Suprapubic skin (tissue), 4 donors: ENCODE measurements at regions not wholly inside any gene's neighbourhood (a gene's known extent, or its start where the extent isn't known, plus 50 kb on each side); places are given as distances from the start of the nearest gene placed in this dataset.

Experiments used
- DNase-seq, 2 donors: peaks; one replicate each; pipeline ENCODE4 v3.0.0-alpha.2; 2019; ENCODE audit warnings: low spot score in 2 of 2
- H3K27ac ChIP-seq: fragments of 200-600 bp; sonication (generic); one replicate; pipeline ENCODE4 v1.5.1; 2019
- H3K27me3 ChIP-seq: fragments of 200-600 bp; sonication (generic); one replicate; pipeline ENCODE4 v1.5.1; 2019
- H3K36me3 ChIP-seq: fragments of 200-600 bp; sonication (generic); one replicate; pipeline ENCODE4 v1.5.1; 2019
- H3K4me1 ChIP-seq: fragments of 200-600 bp; sonication (generic); one replicate; pipeline ENCODE4 v1.5.1; 2019
- H3K4me3 ChIP-seq: fragments of 200-600 bp; sonication (generic); one replicate; pipeline ENCODE4 v1.5.1; 2019; ENCODE audit warnings: mild to moderate bottlenecking
- H3K9me3 ChIP-seq: fragments of 200-600 bp; sonication (generic); one replicate; pipeline ENCODE4 v1.5.1; 2019
- EP300 ChIP-seq: sonication (generic); formaldehyde crosslinking; IDR thresholded peaks from one replicate; pipeline ENCODE4 v1.6.1; 2017; ENCODE audit warnings: antibody characterized with exemption
- POLR2A ChIP-seq, 2 donors: fragments of 450-650 bp; IDR thresholded peaks; one replicate each; pipeline ENCODE4 v1.6.1; 2017; ENCODE audit warnings: antibody characterized with exemption in 2 of 2, mild to moderate bottlenecking in 2 of 2, moderate library complexity in 2 of 2
- POLR2AphosphoS5 ChIP-seq, 3 donors: sonication (generic); formaldehyde crosslinking; IDR thresholded peaks; one replicate each; pipeline ENCODE4 v1.6.1; 2017; ENCODE audit warnings: antibody characterized with exemption in 3 of 3
- WGBS: methylation state at CpG from one replicate; pipeline ENCODE4 v1.1.5; 2018; 5-methylcytosine and 5-hydroxymethylcytosine counted together
- TF ChIP-seq, protein P1 (sequence below), 2 donors: fragments of 200-600 bp in 1 of 2; fragments of 450-650 bp in 1 of 2; sonication (generic) in 1 of 2; IDR thresholded peaks; one replicate each; pipeline ENCODE4 v1.5.1; 2016 to 2019; ENCODE audit warnings: antibody characterized with exemption in 2 of 2, mild to moderate bottlenecking in 1 of 2, moderate library complexity in 1 of 2

DNA sequence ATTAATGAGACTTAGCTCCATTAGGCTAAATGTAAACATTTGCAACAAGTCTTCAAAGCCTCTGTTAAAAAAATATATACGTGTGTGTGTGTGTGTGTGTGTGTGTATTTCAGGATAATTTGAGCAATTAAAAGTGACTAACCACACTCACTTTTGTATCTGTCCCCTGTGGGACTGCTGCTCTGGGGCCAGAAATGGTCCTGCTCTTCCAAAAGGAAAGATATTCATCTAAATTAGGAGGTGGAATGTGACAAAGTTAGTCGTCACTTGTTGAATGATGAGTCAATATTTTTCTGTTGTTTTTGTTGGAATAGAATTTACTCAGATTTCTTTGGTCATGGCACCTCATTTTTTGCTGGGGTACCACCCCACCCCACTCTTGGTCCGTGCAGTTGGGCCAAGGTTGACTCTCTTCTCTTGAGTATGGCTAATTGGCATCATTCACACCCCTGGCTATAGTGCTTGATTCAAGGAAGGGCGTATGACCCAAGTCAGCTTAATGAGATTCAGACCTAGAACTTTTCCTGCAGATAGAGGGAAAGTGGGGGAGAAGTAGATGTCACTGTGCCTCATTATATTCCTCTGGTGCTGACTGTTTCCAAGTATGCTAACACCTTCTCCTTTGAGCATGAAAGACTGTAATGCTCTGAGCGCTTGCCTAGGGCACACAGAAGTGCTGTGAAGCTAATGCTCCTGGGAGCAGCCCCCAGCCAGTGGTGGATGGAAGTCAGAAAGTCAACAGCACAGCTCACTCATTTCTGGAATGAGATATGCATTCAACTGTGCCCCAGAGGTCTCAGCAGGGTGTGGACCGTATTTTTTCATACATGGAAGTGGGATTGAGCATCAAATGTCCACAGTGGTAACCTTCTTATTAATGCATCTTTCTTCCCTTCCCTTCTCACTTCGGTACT, 577.0 kb upstream of the TBX3 start:
- DNase-seq: no peak
- 54% methylated on average over 7 of the region's 7 CpGs for WGBS
- no peaks in the 10 kb centered on the region for H3K36me3 ChIP-seq

DNA sequence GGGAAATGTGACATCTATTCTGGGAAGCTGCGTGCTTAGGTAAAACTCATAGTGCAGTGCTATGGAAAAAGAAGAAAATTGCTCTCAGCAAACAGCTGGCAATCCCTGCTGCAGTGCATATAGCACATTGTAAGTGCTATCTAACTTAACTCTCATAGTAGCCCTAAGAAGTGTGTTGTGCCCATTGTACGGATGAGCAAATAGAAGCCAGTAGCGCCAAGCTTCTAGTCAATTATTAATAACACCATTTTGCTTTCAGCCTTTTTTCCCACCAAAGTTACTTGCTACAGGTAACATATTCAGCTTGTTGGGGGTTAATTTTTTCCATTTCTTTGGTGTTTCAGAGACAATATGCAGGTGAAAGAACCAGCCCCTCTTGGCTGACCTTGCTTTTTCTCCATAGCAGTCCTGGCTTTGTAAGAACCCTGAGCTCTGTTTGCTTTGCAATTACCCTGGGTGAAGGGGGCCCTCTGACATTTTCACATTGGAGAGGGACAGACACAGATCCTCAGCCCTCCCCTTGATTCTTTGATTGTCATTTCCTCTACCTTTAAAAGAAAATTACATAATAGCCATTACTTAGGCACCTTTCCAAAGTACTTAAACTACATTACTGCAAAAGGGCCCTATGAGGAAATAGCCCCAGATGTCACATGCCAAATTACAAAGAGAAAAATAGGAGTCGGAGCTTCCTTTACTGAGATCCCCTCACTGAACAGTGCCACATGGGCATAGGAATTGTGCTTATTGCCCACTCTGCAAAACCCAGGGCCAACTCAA, 576.2 kb upstream of the TBX3 start:
- 92% methylated on average over 4 of the region's 4 CpGs for WGBS
- H3K36me3 ChIP-seq: no peaks in the 10 kb centered on the region
- H3K27ac ChIP-seq: no peak overlapping the region
- no peak for DNase-seq
- no peak for TF ChIP-seq POLR2A (IDR thresholded peaks at IDR 0.05)
- no peak for TF ChIP-seq EP300
- TF ChIP-seq, protein P1, sequence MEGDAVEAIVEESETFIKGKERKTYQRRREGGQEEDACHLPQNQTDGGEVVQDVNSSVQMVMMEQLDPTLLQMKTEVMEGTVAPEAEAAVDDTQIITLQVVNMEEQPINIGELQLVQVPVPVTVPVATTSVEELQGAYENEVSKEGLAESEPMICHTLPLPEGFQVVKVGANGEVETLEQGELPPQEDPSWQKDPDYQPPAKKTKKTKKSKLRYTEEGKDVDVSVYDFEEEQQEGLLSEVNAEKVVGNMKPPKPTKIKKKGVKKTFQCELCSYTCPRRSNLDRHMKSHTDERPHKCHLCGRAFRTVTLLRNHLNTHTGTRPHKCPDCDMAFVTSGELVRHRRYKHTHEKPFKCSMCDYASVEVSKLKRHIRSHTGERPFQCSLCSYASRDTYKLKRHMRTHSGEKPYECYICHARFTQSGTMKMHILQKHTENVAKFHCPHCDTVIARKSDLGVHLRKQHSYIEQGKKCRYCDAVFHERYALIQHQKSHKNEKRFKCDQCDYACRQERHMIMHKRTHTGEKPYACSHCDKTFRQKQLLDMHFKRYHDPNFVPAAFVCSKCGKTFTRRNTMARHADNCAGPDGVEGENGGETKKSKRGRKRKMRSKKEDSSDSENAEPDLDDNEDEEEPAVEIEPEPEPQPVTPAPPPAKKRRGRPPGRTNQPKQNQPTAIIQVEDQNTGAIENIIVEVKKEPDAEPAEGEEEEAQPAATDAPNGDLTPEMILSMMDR (IDR thresholded peaks at IDR 0.05): no peak
- no peak for TF ChIP-seq POLR2AphosphoS5 (IDR thresholded peaks at IDR 0.05)
- H3K4me1 ChIP-seq: peaks cover 37% of the 10 kb centered on the region
- no peaks in the 10 kb centered on the region for H3K27me3 ChIP-seq
- no peaks in the 10 kb centered on the region for H3K9me3 ChIP-seq
- H3K4me3 ChIP-seq: no peak overlapping the region

More for the DNA sequence above, 577.0 kb upstream of the TBX3 start:
- TF ChIP-seq EP300: no peak
- TF ChIP-seq, protein P1 (IDR thresholded peaks at IDR 0.05): no peak
- no peak for TF ChIP-seq POLR2A (IDR thresholded peaks at IDR 0.05)
- Histone ChIP-seq H3K27me3 (no peaks in the 10 kb centered on the region), H3K4me3 (no peak overlapping the region), H3K27ac (no peak overlapping the region), H3K9me3 (no peaks in the 10 kb centered on the region), H3K4me1 (peaks cover 29% of the 10 kb centered on the region)

DNA sequence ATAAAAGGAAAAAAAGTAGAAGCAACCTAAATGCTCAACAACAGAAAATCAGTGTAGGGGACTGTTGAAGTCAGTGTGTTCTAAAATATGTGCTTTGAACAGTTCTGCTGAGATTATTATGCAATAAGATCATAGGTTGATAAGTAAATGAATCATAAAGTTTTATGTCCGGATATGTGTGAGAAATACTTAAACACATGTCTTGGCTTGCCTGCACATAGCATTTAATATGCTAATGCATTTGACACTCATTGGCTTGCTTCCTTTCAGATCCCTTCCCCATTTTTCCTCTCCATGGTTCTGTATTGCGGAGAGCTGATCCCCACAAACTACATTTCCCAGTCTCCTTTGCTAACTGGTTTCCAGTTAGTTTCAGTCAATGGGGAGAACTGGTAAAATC, 573.8 kb upstream of the TBX3 start:
- H3K4me1 ChIP-seq: peaks cover 37% of the 10 kb centered on the region
- H3K4me3 ChIP-seq: no peak overlapping the region
- H3K27me3 ChIP-seq: no peaks in the 10 kb centered on the region
- peak overlapping the region; percentile 34 for H3K27ac ChIP-seq
- H3K9me3 ChIP-seq: no peaks in the 10 kb centered on the region
- TF ChIP-seq, protein P1 (IDR thresholded peaks at IDR 0.05): no peak
- TF ChIP-seq POLR2AphosphoS5 (IDR thresholded peaks at IDR 0.05): no peak
- no peak for TF ChIP-seq POLR2A (IDR thresholded peaks at IDR 0.05)
- TF ChIP-seq EP300: no peak
- H3K36me3 ChIP-seq: no peaks in the 10 kb centered on the region
- DNase-seq: no peak
- 62% methylated on average over 2 of the region's 2 CpGs for WGBS

- no peak for DNase-seq
- H3K4me3 ChIP-seq: no peak overlapping the region
- H3K36me3 ChIP-seq: no peaks in the 10 kb centered on the region
- peaks cover 31% of the 10 kb centered on the region for H3K4me1 ChIP-seq
- no peaks in the 10 kb centered on the region for H3K27me3 ChIP-seq
- no peak for TF ChIP-seq POLR2AphosphoS5 (IDR thresholded peaks at IDR 0.05)
- no peak for TF ChIP-seq EP300
- no peak for TF ChIP-seq POLR2A (IDR thresholded peaks at IDR 0.05)
- TF ChIP-seq, protein P1 (IDR thresholded peaks at IDR 0.05): no peak
- 70% methylated on average over 5 of the region's 5 CpGs for WGBS
- no peaks in the 10 kb centered on the region for H3K9me3 ChIP-seq
- no peak overlapping the region for H3K27ac ChIP-seq
These were observed 572.0 kb upstream of the TBX3 start for GRCh38 chr12:115255962-115256361.

- DNase-seq: no peak
- H3K27ac ChIP-seq: no peak overlapping the region
- no peaks in the 10 kb centered on the region for H3K9me3 ChIP-seq
- TF ChIP-seq, protein P1 (IDR thresholded peaks at IDR 0.05): no peak
- TF ChIP-seq EP300 (no peak), POLR2A (IDR thresholded peaks at IDR 0.05) (no peak), POLR2AphosphoS5 (IDR thresholded peaks at IDR 0.05) (no peak)
- H3K27me3 ChIP-seq: no peaks in the 10 kb centered on the region
- no peaks in the 10 kb centered on the region for H3K36me3 ChIP-seq
- H3K4me3 ChIP-seq: no peak overlapping the region
- H3K4me1 ChIP-seq: peaks cover 25% of the 10 kb centered on the region
These were observed 571.3 kb upstream of the TBX3 start for GRCh38 chr12:115255257-115255656.
